Fibroblast of the aortic adventitia (primary cell): ENCODE measurements at regions not wholly inside any gene's neighbourhood (a gene's known extent, or its start where the extent isn't known, plus 50 kb on each side); places are given as distances from the start of the nearest gene placed in this dataset.
A peak's percentile ranks its signal among the peaks of the same experiment; 100 is the strongest.
"Not testable (repeated sequence)": the region's sequence is repeated elsewhere in the genome, so short reads cannot be mapped to it uniquely, and the experiment has no call there.

Experiments
- DNase-seq: peaks from one replicate; pipeline ENCODE4 v3.0.0-alpha.2; 2010; ENCODE audit warnings: low read depth
- H3K4me3 ChIP-seq: 2 replicates; pipeline ENCODE4 v1.5.1; 2011; ENCODE audit warnings: low read depth, mild to moderate bottlenecking, control low read depth, low read length, moderate library complexity
- CTCF ChIP-seq: IDR thresholded peaks from 2 replicates; pipeline ENCODE4 v1.5.1; 2011; ENCODE audit warnings: mild to moderate bottlenecking, low read length, control low read depth, inconsistent platforms; ENCODE audit not compliant: insufficient read depth

- no peak overlapping the region for H3K4me3 ChIP-seq
- DNase-seq: no peak
- no peak for TF ChIP-seq CTCF
Observed at GRCh38 chr7:26084418-26084817, 67.6 kb upstream of the NFE2L3 start.

GRCh38 chr7:26085771-26086170 lies 66.2 kb upstream of the NFE2L3 start:
- no peak for DNase-seq
- no peak overlapping the region for H3K4me3 ChIP-seq
- TF ChIP-seq CTCF: no peak

GRCh38 chr7:26087321-26088091 lies 64.5 kb upstream of the NFE2L3 start:
- H3K4me3 ChIP-seq: no peak overlapping the region
- no peak for TF ChIP-seq CTCF
- no peak for DNase-seq

- DNase-seq, H3K4me3 ChIP-seq: not testable (repeated sequence)
Observed at GRCh38 chr7:26089469-26089868, 62.5 kb upstream of the NFE2L3 start.

GRCh38 chr7:26090927-26091519 lies 61.0 kb upstream of the NFE2L3 start:
- peak; percentile 81 for DNase-seq
- no peak overlapping the region for H3K4me3 ChIP-seq
- peak; percentile 76 for TF ChIP-seq CTCF

GRCh38 chr7:26091933-26092332 lies 60.1 kb upstream of the NFE2L3 start:
- TF ChIP-seq CTCF: peak; percentile 35
- no peak overlapping the region for H3K4me3 ChIP-seq
- DNase-seq: peak; percentile 7

GRCh38 chr7:26093023-26093422 lies 59.0 kb upstream of the NFE2L3 start:
- DNase-seq: no peak
- no peak for TF ChIP-seq CTCF

More at GRCh38 chr7:26093023-26093422, 59.0 kb upstream of the NFE2L3 start:
- no peak overlapping the region for H3K4me3 ChIP-seq
